ENCODE measurements at regions not wholly inside any gene's neighbourhood (a gene's known extent, or its start where the extent isn't known, plus 50 kb on each side); places are given as distances from the start of the nearest gene placed in this dataset.
A peak's percentile ranks its signal among the peaks of the same experiment; 100 is the strongest.
"Not testable (repeated sequence)": the region's sequence is repeated elsewhere in the genome, so short reads cannot be mapped to it uniquely, and the experiment has no call there.

- DNase-seq (ENCODE audit: low read depth) = no peak
Observed at GRCh38 chr6:21912151-21912832, 318.7 kb downstream of the SOX4 start.

GRCh38 chr6:21914121-21914973, 320.8 kb downstream of the SOX4 start:
- DNase-seq (ENCODE audit: low read depth) = no peak

GRCh38 chr6:21915707-21916260, 322.2 kb downstream of the SOX4 start:
- peak; percentile 54 for DNase-seq (ENCODE audit: low read depth)

GRCh38 chr6:21918041-21918440, 324.5 kb downstream of the SOX4 start:
- no peak for DNase-seq (ENCODE audit: low read depth)

GRCh38 chr6:21918666-21919065, 325.1 kb downstream of the SOX4 start:
- DNase-seq (ENCODE audit: low read depth) = no peak

GRCh38 chr6:21922086-21922485, 328.5 kb downstream of the SOX4 start:
- peak; percentile 49 for DNase-seq (ENCODE audit: low read depth)

GRCh38 chr6:21924002-21924401, 330.5 kb downstream of the SOX4 start:
- no peak for DNase-seq (ENCODE audit: low read depth)

- no peak for DNase-seq (ENCODE audit: low read depth)
Observed at GRCh38 chr6:21928827-21929226, 335.3 kb downstream of the SOX4 start.

- no peak for DNase-seq (ENCODE audit: low read depth)
Observed at GRCh38 chr6:21931641-21932335, 338.2 kb downstream of the SOX4 start.

- no peak for DNase-seq (ENCODE audit: low read depth)
Observed at GRCh38 chr6:21933351-21933750, 339.8 kb downstream of the SOX4 start.

GRCh38 chr6:21935142-21935541, 341.6 kb downstream of the SOX4 start:
- no peak for DNase-seq (ENCODE audit: low read depth)

- DNase-seq (ENCODE audit: low read depth) = no peak
Observed at GRCh38 chr6:21935561-21936028, 342.0 kb downstream of the SOX4 start.

GRCh38 chr6:21937466-21937865, 343.9 kb downstream of the SOX4 start:
- DNase-seq (ENCODE audit: low read depth) = no peak

- DNase-seq (ENCODE audit: low read depth) = not testable (repeated sequence)
Observed at GRCh38 chr6:21939066-21939465, 345.5 kb downstream of the SOX4 start.

- no peak for DNase-seq (ENCODE audit: low read depth)
Observed at GRCh38 chr6:21941926-21942325, 348.4 kb downstream of the SOX4 start.

GRCh38 chr6:21942897-21943296, 349.3 kb downstream of the SOX4 start:
- no peak for DNase-seq (ENCODE audit: low read depth)

- peak; percentile 47 for DNase-seq (ENCODE audit: low read depth)
Observed at GRCh38 chr6:21946298-21946783, 350.5 kb downstream of the PRL start.

GRCh38 chr6:21947227-21947626, 349.6 kb downstream of the PRL start:
- DNase-seq (ENCODE audit: low read depth) = not testable (repeated sequence)

GRCh38 chr6:21947731-21948386, 349.0 kb downstream of the PRL start:
- DNase-seq (ENCODE audit: low read depth) = peak; percentile 7

- DNase-seq (ENCODE audit: low read depth) = no peak
Observed at GRCh38 chr6:21949211-21949801, 347.5 kb downstream of the PRL start.

- DNase-seq (ENCODE audit: low read depth) = no peak
Observed at GRCh38 chr6:21952367-21952766, 344.5 kb downstream of the PRL start.

All from HT1080 (cell line).